ENCODE measurements at regions not wholly inside any gene's neighbourhood (a gene's known extent, or its start where the extent isn't known, plus 50 kb on each side); places are given as distances from the start of the nearest gene placed in this dataset.
A peak's percentile ranks its signal among the peaks of the same experiment; 100 is the strongest.

DNA sequence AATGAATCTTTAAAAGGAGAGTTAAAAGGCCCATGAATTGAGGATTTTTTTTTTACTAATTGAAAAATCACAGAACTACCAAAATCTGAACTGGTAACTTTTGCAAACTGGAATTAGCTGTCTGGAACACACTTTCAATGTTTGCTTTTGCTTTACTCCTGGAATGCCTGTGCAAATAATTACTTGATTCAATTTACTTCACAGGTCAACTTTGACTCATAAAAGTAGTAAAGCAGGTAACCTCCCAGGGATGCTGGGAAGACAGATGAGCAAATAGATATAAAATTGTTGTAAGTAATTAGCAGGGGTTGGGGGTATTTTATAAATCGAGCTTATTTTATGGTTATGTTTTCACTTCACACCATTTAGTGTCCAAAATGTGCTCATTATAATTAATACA is 398.3 kb upstream of the HNRNPA3 start:
- in situ Hi-C loops (cut with HindIII; ENCODE audit: low pct_ligation_motif_present, low pct_unique_long_range_greater_than_20kb, low sequenced_read_pairs): no loop called here

DNA sequence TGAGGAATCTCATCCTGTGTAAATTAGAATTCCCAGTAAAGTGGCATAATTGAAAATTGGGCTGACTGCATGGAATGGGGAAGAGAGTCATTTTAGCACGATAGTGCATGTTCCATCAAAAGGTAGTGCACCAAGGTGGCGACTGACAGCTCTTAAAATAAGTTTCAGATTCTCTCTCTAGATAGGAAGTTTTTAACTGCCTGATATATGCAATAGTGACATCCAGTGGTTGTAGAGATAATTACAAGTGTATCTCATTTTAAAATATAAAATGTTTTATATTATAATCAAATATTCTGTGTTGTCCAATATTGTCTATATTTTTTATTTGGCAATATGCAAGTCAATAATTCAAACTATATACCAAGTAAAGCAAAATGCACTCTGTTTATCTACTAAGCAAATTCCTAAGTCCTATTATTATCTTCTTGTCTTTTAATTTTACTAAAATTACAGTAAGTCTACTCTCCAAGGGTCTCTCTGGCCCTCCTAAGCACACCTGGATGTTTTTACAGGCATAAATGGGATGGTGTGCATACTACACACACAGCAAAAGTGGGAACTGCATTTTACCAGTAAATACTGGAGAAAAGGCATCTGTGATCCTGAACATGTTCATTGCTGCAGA is 397.7 kb upstream of the HNRNPA3 start:
- in situ Hi-C loops (cut with HindIII; ENCODE audit: low pct_ligation_motif_present, low pct_unique_long_range_greater_than_20kb, low sequenced_read_pairs): no loop called here

More for the DNA sequence above, 398.3 kb upstream of the HNRNPA3 start:
- no peak for DNase-seq

DNA sequence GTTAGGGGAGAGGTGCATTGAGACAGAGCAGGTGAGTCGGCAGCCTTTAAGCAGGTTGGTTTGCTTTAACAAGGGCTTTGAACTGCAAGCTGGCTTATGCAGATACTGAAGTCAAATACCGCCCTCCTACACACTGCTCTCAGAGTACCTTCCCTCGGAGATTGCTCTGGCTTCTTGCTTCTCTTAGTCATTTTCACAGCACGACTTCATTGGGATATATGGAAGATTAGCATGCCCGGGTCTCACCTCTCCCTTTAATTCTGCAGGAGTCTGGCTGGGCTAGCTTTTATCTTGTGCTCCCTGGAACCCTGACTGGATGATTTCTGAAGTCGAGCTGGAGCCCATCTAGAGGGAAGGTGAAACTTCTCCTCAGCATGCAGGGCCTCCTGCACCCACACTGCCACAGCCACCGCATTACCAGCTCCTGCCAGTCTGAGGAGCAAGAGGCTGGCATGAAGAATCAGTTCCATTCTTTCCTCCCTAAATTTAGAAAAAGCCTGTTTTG is 395.5 kb upstream of the HNRNPA3 start:
- in situ Hi-C loops (cut with HindIII; ENCODE audit: low pct_ligation_motif_present, low pct_unique_long_range_greater_than_20kb, low sequenced_read_pairs): no loop called here
- DNase-seq: peak; percentile 14

More for the DNA sequence above, 397.7 kb upstream of the HNRNPA3 start:
- peak; percentile 59 for DNase-seq

DNA sequence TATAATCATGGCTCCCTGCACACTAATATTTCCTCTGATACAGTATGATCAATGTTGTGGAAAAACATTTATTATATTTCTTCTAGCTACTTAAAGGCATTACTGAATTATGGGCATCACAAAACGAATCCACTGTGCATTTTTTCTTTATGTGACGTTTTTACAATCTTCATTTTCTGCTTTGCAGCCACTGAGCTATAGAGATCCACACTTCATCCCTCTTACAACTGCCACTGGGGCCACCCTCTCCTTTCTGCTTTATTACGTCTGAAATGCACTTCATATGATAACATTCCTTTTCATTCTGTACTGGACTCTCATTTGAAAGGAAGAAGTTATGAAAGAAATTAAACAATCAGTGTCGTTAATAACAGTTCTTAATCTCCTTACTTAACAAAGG is 394.5 kb upstream of the HNRNPA3 start:
- DNase-seq: no peak
- in situ Hi-C loops (cut with HindIII; ENCODE audit: low pct_ligation_motif_present, low pct_unique_long_range_greater_than_20kb, low sequenced_read_pairs): no loop called here

DNA sequence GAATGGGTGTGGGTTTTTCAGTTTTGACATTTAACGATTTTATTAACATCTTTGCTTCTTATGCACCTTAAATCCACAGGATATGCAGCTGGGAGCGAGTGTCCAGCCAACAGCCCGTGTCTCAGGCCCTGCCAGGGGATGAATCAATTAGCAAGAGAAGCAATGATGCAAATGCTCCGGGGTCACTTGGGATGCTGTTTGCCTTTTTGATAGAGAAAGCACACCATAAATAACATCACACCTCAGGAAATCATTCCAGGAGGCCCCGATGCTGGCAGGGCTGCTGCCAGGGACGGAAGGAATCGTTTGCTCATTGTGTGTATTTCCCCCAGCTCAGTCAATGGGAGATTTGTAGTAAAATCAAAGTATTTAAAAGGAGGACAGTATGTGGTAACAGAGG is 394.0 kb upstream of the HNRNPA3 start:
- in situ Hi-C loops (cut with HindIII; ENCODE audit: low pct_ligation_motif_present, low pct_unique_long_range_greater_than_20kb, low sequenced_read_pairs): no loop called here

DNA sequence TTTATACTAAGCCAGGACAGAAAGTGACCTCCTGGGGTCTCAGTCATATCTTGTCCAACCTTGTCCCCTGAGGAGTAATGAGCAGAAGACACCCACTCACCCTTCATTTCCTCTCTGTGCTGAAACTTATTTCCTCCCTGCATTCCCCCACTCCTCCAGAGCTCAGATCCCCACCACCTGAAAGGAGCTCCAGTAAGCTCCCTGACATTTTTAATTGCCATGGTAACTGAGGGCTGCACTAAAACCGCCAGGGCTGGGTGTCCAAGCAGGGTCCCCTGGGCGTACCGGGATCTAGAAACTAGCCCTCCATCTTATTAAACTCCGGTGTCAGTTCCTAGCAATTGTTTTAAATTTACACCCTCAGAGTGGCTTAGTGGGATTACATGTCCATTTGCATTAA is 393.3 kb upstream of the HNRNPA3 start:
- in situ Hi-C loops (cut with HindIII; ENCODE audit: low pct_ligation_motif_present, low pct_unique_long_range_greater_than_20kb, low sequenced_read_pairs): no loop called here
- DNase-seq: no peak

More for the DNA sequence above, 394.0 kb upstream of the HNRNPA3 start:
- DNase-seq: no peak

DNA sequence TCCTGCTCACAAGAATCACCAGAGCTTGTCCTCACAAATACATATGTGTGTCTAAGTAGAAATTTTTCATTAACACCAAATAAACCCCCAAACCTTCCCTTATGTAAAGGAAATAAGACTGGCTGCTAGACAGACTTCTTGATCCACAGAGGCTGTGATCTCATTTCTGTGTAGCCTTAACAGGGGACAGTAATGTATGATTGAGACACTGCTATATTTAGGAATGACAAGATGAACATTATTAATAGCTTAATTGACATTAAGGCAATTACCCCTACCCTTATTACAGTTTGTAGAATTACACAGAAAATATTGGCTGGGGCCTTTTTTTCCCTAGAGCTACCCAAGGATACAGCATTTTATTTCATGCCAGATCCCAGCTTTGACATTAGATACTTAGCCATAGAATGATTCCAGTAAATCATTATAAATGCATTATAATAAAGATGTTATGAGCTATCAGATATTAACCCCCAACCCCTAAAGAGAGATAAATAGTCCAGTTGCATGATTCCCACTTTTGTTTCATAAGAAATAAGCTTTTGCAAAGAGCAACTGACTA is 392.1 kb upstream of the HNRNPA3 start:
- in situ Hi-C loops (cut with HindIII; ENCODE audit: low pct_ligation_motif_present, low pct_unique_long_range_greater_than_20kb, low sequenced_read_pairs): no loop called here
- no peak for DNase-seq

DNA sequence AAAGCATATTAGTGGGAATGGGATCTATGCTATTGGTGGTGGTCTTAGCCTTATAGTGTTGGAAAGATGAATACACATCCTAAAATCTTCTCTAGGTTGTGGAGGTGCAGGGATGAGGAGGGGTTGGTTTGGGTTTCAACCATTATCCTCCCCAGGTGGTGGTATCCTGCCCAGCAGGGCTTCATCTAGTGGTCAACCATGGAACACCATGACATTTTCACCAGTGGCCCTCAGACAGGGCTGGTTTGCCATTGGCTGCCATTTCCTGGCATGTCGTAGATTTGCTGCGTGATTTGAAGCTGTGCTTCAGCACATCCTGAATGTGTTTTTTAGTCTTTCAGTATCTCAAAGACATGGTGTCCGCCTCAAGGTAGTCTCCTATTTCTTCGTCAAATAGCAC is 391.2 kb upstream of the HNRNPA3 start:
- in situ Hi-C loops (cut with HindIII; ENCODE audit: low pct_ligation_motif_present, low pct_unique_long_range_greater_than_20kb, low sequenced_read_pairs): no loop called here
- peak; percentile 14 for DNase-seq

DNA sequence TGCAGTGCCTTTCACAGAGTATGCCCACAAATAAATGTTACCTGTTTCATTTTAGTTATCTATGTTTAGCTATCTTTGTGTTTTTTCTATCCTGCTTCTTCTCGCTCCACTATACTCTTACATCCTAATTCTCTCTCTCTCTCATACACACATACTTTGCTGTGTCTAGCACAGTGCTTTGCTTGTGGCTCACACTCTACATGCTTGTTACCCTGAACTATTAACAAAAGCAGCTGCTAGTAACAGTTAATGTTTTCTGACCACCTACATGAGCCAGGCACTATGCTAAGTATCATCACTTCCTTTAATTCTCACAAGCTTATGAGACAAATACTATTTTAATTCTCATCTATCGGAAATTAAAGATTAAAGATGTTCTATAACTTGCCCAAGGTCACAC is 390.5 kb upstream of the HNRNPA3 start:
- no peak for DNase-seq
- in situ Hi-C loops (cut with HindIII; ENCODE audit: low pct_ligation_motif_present, low pct_unique_long_range_greater_than_20kb, low sequenced_read_pairs): no loop called here

DNA sequence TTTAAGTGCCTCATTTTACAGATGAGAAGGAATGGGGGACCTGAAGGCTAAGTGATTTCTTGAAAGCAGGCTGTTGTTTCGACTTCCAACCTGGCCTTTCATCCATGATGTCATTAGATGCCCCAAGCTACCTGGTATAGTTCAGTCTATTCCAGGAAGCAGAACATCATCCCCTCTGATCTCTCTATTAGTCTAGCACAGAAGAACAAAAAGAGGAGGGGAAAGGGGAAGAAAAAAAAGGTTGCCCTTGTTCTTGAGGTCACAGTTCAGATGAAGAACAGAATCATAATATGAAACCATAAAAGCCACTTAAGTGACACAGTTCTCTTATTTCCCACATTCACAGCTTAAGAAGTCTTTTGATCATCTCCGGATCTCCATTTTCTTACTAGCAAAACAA is 386.2 kb upstream of the HNRNPA3 start:
- DNase-seq: no peak
- in situ Hi-C loops (cut with HindIII; ENCODE audit: low pct_ligation_motif_present, low pct_unique_long_range_greater_than_20kb, low sequenced_read_pairs): no loop called here

DNA sequence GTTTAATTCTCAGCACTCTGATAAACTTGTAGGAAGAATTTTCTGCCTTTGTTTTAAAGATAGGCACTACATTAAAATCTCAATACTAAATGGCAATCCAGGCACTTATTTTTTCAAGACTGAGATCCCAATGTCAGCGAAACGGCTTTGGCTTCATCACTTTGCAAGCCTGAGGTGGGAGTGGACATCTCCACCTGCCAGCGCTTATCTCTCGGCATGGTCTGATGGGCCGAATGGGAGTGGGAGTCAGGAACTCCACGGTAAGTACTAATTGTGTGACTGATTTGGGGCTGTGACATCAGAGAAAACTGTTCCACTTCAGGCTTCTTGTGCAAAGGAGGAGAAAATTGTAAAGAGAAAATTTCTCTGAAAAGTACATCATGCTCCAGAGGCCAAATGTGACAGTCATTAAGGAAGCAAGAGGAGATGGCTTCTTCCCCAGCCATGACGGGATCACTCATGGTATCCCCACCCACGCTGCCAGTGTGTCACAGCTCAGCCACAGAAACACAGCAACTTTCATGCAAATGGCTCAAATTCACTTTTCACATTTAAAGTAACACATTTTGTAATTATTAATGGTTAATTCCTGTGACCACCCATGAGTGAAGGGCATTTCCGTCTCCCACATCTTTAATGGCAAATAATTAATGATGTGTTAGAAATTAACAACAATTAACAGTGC is 385.5 kb upstream of the HNRNPA3 start:
- in situ Hi-C loops (cut with HindIII; ENCODE audit: low pct_ligation_motif_present, low pct_unique_long_range_greater_than_20kb, low sequenced_read_pairs): no loop called here
- DNase-seq: no peak

DNA sequence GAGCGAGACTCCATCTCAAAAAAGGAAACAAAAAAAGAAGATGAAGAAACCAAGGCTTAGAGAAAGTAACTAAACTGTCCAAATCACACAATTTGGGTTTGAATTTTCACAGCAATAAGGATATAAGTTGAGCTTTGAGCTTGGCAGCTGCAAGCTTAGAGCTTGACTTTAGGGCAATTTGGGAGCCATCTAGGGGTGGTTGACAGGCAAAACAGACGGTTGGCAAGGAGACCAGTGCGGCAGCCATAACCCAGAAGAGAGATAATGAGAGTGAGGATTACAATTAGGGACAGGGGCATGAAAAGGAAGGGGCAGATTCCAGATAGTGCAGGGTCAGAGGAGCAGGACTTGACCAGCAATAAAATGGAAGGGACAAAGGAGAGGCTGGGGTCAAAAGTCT is 382.2 kb upstream of the HNRNPA3 start:
- in situ Hi-C loops (cut with HindIII; ENCODE audit: low pct_ligation_motif_present, low pct_unique_long_range_greater_than_20kb, low sequenced_read_pairs): no loop called here
- DNase-seq: no peak

DNA sequence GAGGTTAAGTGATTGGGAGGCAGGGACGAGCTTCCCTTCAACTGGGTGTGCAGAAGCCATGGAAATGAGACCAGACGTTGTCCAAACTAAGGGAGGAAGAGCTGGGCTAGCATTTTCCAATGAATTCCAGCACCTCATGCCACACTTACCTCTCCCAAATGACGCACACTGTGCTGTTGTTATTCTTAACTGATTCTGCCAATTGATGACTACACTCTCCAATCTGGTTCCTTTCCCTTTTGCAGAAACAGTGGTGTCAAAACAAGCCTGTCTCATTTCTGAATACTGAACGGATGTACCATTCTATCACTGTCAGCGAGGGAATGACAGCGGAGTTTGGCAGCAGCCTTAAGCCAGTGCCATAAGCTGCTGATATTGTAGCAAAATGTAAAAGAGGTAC is 380.5 kb upstream of the HNRNPA3 start:
- DNase-seq: no peak
- in situ Hi-C loops (cut with HindIII; ENCODE audit: low pct_ligation_motif_present, low pct_unique_long_range_greater_than_20kb, low sequenced_read_pairs): no loop called here

DNA sequence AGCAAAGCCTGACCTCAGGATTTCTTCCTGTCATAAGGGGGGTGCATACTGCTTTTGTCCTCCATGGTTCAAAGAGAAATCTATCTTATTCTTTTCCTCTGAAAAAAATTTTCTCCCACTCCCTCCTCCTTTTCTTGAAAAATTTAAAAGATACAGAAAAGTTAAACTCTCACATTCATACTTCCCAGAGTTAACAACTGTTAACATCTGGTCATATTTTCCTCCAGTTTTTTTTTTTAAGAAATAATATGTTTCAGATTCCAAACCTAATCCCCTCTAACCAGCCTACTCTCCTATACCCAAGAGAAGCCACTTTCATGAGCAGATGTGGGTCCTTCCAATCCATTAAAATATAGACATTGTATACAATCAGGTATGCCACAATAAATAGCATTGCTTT is 378.9 kb upstream of the HNRNPA3 start:
- no peak for DNase-seq
- in situ Hi-C loops (cut with HindIII; ENCODE audit: low pct_ligation_motif_present, low pct_unique_long_range_greater_than_20kb, low sequenced_read_pairs): no loop called here

DNA sequence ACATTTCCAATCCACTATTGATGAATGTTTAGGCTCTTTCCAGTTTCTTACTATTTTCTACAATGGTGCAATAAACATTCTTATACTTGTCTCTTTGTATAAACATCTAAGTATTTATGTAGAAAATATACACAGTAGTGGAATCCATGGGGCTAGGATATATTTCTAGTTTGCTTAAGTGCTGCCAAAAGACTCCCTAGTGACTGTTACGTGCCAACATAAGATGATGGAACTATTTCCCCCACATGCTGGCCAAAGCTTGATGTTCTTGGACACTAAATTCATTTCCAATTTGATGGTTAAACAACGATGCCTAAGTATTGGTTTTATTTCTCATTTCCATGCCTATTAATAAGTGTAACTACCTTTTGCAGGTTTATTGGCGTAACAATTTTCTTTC is 378.4 kb upstream of the HNRNPA3 start:
- in situ Hi-C loops (cut with HindIII; ENCODE audit: low pct_ligation_motif_present, low pct_unique_long_range_greater_than_20kb, low sequenced_read_pairs): no loop called here
- DNase-seq: no peak

DNA sequence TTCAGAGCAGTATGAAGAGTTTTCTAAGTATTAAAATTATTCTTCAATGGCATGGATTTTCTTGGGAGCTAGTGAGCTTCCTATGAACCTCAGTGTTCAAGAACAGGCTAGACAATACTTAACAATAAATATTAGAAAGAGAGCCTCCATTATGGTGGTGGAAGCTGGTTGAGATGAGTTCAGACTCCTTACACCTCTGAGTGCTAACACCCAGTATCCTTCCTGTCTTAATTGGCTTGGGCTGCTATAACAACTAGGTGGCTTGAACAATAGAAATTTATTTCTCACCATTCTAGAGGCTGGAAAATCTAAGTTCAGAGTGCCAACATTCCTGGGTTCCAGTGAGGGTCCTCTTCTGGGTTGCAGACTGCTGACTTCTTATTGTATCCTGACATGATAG is 369.4 kb upstream of the HNRNPA3 start:
- DNase-seq: no peak
- in situ Hi-C loops (cut with HindIII; ENCODE audit: low pct_ligation_motif_present, low pct_unique_long_range_greater_than_20kb, low sequenced_read_pairs): no loop called here

DNA sequence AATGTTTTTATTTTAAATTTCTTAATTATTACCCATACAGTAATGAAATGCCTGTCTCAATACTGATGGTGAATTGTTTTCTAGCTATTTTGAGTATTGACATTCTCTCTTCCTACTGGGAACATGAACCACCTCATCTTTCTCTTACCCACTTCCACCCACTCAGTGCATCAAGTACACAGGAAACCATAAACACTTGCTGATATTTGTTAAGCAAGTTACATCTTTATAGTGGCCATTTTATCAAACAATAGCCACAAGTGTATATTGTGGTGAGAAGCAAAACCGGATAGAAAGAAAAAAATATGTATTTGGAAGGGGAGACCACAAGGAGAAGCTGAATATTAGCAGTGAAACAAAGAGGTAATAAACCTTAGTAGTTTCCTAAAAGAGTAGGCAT is 368.1 kb upstream of the HNRNPA3 start:
- no peak for DNase-seq
- in situ Hi-C loops (cut with HindIII; ENCODE audit: low pct_ligation_motif_present, low pct_unique_long_range_greater_than_20kb, low sequenced_read_pairs): no loop called here

DNA sequence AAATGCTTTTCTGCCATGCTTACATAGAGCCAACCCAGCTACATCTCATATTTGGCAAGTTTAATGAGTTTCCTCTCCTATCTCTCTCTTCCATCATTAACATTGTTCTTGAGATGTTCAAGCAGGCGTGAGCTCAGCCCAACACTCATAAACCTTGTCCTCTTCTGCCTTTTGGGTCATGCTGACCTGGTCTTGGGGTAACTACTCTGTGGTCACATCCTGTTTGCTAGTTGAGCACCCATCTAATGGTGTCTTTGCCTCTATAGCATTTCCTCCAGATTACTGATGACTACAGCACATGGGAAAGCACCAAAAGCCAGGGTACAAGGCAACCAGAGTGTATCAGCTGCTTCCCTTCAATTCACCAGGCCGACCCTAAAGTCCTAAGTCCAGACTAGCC is 366.9 kb upstream of the HNRNPA3 start:
- in situ Hi-C loops (cut with HindIII; ENCODE audit: low pct_ligation_motif_present, low pct_unique_long_range_greater_than_20kb, low sequenced_read_pairs): no loop called here

DNA sequence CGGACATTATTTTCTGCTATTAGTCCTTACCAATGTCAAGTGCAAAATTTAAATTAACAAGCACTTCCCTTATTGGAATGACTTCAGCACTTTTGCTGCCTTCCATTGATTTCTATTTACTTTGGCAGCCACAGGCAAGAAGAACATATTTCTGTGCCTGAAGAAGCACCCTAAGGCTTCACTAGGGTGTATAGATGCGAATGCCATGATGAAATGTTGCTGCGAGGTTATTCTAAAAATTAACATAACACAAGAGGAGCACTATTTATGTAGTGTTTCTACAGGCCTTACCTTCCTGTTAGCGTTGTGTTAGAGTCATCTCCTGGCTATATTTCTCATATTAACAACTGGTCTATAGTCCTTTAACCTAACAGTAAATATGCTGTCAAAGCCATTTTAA is 365.0 kb upstream of the HNRNPA3 start:
- in situ Hi-C loops (cut with HindIII; ENCODE audit: low pct_ligation_motif_present, low pct_unique_long_range_greater_than_20kb, low sequenced_read_pairs): no loop called here

More for the DNA sequence above, 366.9 kb upstream of the HNRNPA3 start:
- DNase-seq: no peak

DNA sequence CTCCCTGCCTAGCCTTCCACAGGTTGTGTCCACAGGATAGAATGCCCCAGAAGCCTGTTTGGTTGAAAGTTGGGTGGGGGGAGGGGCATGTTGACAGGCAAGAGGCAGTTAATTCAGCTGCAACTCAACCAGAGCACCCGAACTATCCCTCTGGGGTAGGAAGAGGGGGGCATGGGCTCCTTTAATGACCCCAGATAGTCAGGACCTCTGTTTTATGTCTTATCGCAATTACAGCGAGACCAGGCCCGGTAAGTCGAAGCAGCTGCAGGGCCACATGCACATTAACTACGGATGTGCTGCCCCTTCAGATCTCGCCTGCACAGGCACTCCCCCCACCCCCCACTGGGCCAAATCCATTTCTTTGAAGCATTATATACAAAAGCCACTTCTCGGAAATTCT is 363.8 kb upstream of the HNRNPA3 start:
- in situ Hi-C loops (cut with HindIII; ENCODE audit: low pct_ligation_motif_present, low pct_unique_long_range_greater_than_20kb, low sequenced_read_pairs): no loop called here
- DNase-seq: no peak

More for the DNA sequence above, 365.0 kb upstream of the HNRNPA3 start:
- DNase-seq: no peak
